ENCODE measurements at regions not wholly inside any gene's neighbourhood (a gene's known extent, or its start where the extent isn't known, plus 50 kb on each side); places are given as distances from the start of the nearest gene placed in this dataset.

GRCh38 chr14:65333943-65334687 is 78.4 kb upstream of the FUT8 start:
- Histone ChIP-seq H3K9ac (ENCODE audit: low read depth, low read length, poor library complexity, severe bottlenecking) (no peak overlapping the region), H3K4me2 (ENCODE audit: low read depth, low read length, poor library complexity, severe bottlenecking) (no peak overlapping the region)
- TF ChIP-seq CTCF (conservative IDR thresholded peaks at IDR 0.05; ENCODE audit: low read length) (no peak), EZH2phosphoT487 (IDR thresholded peaks at IDR 0.05; ENCODE audit: borderline replicate concordance) (no peak)

GRCh38 chr14:65334765-65335410 is 77.6 kb upstream of the FUT8 start:
- TF ChIP-seq CTCF (conservative IDR thresholded peaks at IDR 0.05; ENCODE audit: low read length): no peak
- no peak for TF ChIP-seq EZH2phosphoT487 (IDR thresholded peaks at IDR 0.05; ENCODE audit: borderline replicate concordance)
- Histone ChIP-seq H3K9me2 (replicated peaks; ENCODE audit: low read depth, low read length) (no peaks in the 10 kb centered on the region), H3K36me3 (ENCODE audit: insufficient read depth, low read length) (no peaks in the 10 kb centered on the region), H3F3A (ENCODE audit: low read depth) (no peaks in the 10 kb centered on the region), H3K9ac (ENCODE audit: low read depth, low read length, poor library complexity, severe bottlenecking) (no peak overlapping the region), H3K79me2 (ENCODE audit: insufficient read depth, low read length) (no peaks in the 10 kb centered on the region), H3K27me3 (ENCODE audit: insufficient read depth, low read length, poor library complexity, severe bottlenecking) (no peaks in the 10 kb centered on the region), H3K4me1 (ENCODE audit: insufficient read depth, low read length, poor library complexity, severe bottlenecking) (peaks cover 15% of the 10 kb centered on the region), H2AFZ (ENCODE audit: low read length) (no peak overlapping the region; the same call in 1 of the 2 replicates), H4K20me1 (ENCODE audit: insufficient read depth, low read length, poor library complexity, severe bottlenecking) (no peaks in the 10 kb centered on the region), H3K9me3 (ENCODE audit: insufficient read depth, low read depth, low read length) (no peaks in the 10 kb centered on the region), H3K4me3 (ENCODE audit: low read length, poor library complexity, severe bottlenecking) (no peak overlapping the region), H3K4me2 (ENCODE audit: low read depth, low read length, poor library complexity, severe bottlenecking) (no peak overlapping the region)

More at GRCh38 chr14:65333943-65334687, 78.4 kb upstream of the FUT8 start:
- Histone ChIP-seq H3K4me1 (ENCODE audit: insufficient read depth, low read length, poor library complexity, severe bottlenecking) (peaks cover 15% of the 10 kb centered on the region), H3K79me2 (ENCODE audit: insufficient read depth, low read length) (no peaks in the 10 kb centered on the region), H3K9me3 (ENCODE audit: insufficient read depth, low read depth, low read length) (no peaks in the 10 kb centered on the region), H3F3A (ENCODE audit: low read depth) (no peaks in the 10 kb centered on the region), H3K27me3 (ENCODE audit: insufficient read depth, low read length, poor library complexity, severe bottlenecking) (no peaks in the 10 kb centered on the region), H3K9me2 (replicated peaks; ENCODE audit: low read depth, low read length) (no peaks in the 10 kb centered on the region), H4K20me1 (ENCODE audit: insufficient read depth, low read length, poor library complexity, severe bottlenecking) (no peaks in the 10 kb centered on the region), H2AFZ (ENCODE audit: low read length) (no peak overlapping the region; the same call in 1 of the 2 replicates), H3K36me3 (ENCODE audit: insufficient read depth, low read length) (no peaks in the 10 kb centered on the region), H3K4me3 (ENCODE audit: low read length, poor library complexity, severe bottlenecking) (no peak overlapping the region)

- no peak overlapping the region for H3K9ac ChIP-seq (ENCODE audit: low read depth, low read length, poor library complexity, severe bottlenecking)
- H3K79me2 ChIP-seq (ENCODE audit: insufficient read depth, low read length): no peaks in the 10 kb centered on the region
- H4K20me1 ChIP-seq (ENCODE audit: insufficient read depth, low read length, poor library complexity, severe bottlenecking): no peaks in the 10 kb centered on the region
- H3K4me3 ChIP-seq (ENCODE audit: low read length, poor library complexity, severe bottlenecking): no peak overlapping the region
- no peaks in the 10 kb centered on the region for H3K27me3 ChIP-seq (ENCODE audit: insufficient read depth, low read length, poor library complexity, severe bottlenecking)
- H3K36me3 ChIP-seq (ENCODE audit: insufficient read depth, low read length): no peaks in the 10 kb centered on the region
- no peak overlapping the region for H3K4me2 ChIP-seq (ENCODE audit: low read depth, low read length, poor library complexity, severe bottlenecking)
- no peaks in the 10 kb centered on the region for H3K9me3 ChIP-seq (ENCODE audit: insufficient read depth, low read depth, low read length)
- TF ChIP-seq EZH2phosphoT487 (IDR thresholded peaks at IDR 0.05; ENCODE audit: borderline replicate concordance): no peak
- TF ChIP-seq CTCF (conservative IDR thresholded peaks at IDR 0.05; ENCODE audit: low read length): no peak
- H3K4me1 ChIP-seq (ENCODE audit: insufficient read depth, low read length, poor library complexity, severe bottlenecking): peaks cover 15% of the 10 kb centered on the region
- H3F3A ChIP-seq (ENCODE audit: low read depth): no peaks in the 10 kb centered on the region
- no peaks in the 10 kb centered on the region for H3K9me2 ChIP-seq (replicated peaks; ENCODE audit: low read depth, low read length)
- H2AFZ ChIP-seq (ENCODE audit: low read length): no peak overlapping the region
Measured at GRCh38 chr14:65335411-65335947, 77.1 kb upstream of the FUT8 start.
